SK-N-DZ (cell line): ENCODE measurements at regions not wholly inside any gene's neighbourhood (a gene's known extent, or its start where the extent isn't known, plus 50 kb on each side); places are given as distances from the start of the nearest gene placed in this dataset.

ENCODE experiments used
- DNase-seq: peaks from one replicate; pipeline ENCODE4 v3.0.0-alpha.2; 2015; ENCODE audit warnings: low spot score

DNA sequence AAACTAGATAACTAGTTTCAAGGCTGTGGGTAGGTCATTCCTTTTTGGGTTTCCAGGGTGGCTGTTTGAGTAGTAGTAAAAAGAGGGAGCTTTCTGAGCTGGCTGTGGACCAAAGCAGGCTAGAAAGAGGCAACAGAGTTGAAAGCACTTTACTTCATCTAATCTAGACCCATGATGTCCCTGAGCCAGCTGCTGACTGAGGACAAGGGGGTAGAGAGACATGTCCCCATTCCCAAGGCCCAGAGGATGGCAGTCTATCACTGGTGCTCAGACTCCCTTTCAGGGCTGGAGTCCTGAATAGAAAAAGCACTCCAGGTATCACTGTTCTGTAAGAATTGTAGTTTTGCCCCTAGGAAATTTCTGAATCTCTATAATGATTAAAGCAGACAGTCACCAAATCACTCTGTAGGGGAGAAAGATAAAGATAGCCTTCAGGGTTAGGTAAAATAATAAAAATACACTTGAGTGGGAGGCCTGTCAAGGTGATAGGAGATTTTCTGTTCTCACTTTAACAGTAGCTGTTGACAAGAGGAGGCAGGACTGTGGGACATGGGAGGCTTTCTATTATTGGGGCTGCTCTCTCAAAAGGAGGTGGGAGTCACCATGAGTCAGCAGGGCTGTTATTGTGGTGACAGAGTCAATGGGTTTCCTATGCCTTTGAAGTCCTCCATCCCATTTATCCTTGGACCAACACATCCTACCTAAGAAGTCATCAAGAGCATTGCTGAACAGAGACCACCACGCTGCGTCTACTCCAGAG lies 190.2 kb upstream of the MPHOSPH6 start:
- DNase-seq: no peak

DNA sequence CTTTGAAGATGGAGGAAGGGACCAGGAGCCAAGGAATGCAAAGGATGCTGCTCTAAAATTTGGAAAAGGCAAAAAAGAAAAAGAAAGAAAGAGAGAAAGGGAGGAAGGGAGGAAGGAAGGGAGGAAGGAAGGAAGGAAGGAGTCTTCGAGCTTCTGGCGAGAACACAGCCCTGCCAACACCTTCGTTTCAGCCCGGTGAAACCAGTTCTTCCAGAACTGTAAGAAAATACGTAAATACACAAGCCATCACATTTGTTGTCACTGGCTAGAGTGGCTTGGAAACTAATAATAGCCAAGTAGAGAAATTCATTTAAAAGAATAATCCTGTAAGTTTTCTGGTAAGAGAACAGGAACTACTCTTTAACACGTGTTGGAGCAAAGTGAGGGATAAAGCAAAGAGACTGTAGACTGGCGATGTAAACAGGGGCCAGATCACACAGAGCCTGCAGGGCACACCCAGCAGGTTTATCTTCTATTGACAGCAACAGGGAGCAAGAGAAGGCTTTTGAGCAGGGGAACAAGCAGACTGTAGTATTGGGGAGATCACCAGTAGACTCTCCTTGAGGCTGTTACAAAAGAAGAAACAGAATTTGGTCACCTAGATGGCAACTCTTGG lies 188.7 kb upstream of the MPHOSPH6 start:
- DNase-seq: no peak

DNA sequence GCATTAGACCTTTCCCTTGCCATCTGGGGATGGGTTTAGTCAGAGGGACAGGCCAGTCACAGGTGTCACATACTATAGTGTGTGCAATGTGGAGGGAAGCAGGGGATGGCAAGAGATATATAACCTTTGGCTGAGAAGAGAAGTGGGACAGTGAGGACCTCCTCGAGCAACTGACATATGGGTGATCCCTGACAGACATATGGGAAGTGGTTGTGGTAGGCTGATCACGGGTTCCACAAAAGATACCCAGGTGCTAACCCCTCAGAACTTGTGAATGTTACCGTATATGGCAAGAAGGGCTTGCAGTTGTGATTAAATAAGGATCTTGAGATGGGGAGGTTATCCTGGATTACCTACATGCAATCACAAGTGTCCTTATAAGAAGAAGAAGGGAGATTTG lies 188.1 kb upstream of the MPHOSPH6 start:
- DNase-seq: no peak

DNA sequence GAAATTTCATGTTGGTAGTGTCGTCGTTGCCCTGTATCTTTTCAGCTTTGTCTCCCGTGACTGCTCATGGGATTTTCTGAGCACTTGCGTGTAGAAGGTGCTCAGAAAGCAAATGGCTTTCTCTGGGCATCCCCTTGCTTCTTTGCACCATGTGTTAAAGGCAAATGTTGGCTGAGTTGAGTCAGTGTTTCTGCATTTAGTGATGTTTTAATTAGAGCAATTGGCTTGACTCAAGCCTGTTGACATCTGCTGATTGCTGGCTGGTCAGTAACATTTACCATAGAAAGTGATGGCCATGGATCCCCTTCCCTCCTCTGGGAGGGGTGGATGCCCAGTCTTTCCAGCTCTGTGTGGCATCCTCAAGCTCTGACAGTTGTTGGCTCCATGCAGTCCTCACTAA lies 187.2 kb upstream of the MPHOSPH6 start:
- DNase-seq: no peak

DNA sequence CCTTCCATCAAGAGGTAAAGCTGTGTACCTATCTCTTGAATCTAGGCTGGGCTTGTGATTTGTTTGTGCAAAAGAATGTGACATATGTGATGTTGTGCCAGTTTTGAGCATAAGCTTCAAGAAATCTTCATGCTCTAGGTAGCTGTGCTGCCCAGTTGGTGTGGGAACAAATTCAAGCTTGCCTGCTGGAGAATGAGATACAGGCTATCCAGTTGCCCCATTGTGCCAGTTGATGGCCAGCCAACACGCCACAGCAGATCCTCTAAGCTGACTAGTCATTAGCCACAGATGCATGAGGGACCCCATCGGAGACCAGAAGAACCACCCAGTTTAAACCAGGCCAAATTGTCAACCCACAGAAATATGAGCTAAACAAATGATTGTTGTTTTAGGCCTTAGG lies 180.5 kb upstream of the MPHOSPH6 start:
- no peak for DNase-seq

DNA sequence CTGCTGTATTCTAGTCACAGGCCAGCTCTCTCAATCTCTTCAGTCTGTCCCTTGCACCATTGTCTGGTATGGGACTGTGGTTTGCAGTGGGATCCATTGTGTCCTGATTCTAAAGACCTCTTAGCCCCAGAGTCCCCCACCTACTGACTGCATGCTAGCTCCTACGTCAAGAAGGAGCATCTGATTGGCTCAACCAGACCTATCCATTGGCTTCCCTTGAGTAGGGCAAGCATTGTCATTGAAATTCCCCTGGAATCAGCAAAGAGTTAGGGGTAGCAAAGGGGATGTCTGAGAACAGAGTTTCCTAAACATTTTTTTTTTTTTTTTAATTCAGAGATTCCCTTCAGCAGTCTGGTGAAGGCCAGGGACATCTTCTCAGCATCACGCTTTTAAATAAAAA lies 175.3 kb upstream of the MPHOSPH6 start:
- DNase-seq: no peak

DNA sequence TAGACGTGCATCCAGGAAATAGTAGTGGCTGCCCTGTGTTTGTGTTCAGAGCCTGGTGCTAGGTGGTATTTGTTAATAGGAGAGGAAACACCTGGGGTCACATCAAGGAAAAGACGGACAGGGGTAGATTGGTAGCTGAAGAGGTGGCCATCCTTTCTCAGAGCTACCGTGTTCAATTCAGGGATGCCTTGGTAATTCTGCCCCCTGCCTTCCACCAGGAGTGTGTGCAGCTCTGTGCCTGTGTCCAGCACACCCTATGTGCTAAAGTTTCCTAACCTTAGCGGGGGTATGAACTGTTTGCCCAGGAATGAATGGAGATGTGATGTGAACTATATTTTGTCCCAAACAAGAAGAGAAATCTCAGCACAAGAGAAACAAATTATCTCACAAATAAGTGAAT lies 174.1 kb upstream of the MPHOSPH6 start:
- DNase-seq: no peak

DNA sequence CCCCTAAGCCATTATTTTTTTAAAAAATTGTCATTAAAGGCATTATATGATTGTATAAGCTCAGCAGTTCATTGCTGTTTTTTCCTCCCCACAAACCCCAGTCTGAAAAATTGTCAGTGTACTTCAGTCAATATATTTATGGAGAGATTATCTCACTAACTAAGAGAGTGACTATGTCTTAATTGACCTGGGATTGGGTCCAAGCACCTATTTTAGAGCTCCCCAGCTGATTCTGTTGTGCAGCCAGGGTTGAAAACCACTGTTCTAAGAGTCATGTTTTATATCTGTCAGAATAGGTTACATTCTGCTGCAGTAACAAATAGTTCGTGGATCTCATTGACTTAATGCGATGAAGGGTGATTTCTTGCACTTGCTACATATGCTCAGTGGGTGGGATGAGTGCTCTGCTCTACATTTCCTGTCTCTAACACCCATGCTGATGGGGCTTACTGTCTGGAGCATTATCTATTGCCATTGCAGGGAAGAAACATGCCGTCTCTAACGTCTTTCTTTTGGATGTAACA lies 171.2 kb upstream of the MPHOSPH6 start:
- DNase-seq: no peak

DNA sequence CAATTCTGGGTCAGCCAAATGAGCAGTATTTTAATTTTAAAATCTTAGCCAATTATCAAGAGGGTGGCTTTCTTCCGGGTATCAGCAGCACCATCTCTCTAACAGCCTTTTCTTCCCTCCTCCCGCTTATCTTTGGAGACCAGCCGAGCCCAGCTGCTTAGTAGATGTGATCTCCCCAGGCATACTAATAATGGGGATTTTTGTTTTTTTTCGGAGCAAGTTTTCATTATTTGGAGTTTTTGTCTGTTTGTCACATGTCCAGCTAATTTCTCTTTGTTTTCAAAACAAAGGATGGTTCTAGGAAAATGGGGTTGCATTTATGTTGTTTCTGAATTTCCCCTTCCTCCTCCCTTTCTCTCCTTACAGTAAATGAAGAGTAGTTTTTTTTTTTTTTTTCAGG lies 170.5 kb upstream of the MPHOSPH6 start:
- DNase-seq: no peak

DNA sequence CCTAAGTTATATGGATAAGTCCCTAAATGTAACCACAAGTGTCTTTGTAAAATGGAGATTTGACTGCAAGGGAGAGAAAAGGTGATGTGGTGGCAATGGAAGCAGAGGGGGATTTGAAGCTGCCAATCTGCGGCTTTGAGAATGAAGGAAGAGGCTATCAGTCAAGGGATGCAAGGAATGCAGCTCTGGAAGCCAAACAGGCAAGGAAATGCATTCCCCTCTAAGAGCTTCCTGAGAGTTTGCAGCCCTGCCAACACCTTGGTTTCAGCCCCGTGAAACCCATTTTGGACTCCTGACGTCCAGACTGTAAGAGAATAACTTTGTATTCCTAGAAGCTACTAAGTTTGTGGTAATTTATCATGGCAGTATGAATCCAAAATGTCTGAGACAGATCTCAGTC lies 167.3 kb upstream of the MPHOSPH6 start:
- DNase-seq: no peak

DNA sequence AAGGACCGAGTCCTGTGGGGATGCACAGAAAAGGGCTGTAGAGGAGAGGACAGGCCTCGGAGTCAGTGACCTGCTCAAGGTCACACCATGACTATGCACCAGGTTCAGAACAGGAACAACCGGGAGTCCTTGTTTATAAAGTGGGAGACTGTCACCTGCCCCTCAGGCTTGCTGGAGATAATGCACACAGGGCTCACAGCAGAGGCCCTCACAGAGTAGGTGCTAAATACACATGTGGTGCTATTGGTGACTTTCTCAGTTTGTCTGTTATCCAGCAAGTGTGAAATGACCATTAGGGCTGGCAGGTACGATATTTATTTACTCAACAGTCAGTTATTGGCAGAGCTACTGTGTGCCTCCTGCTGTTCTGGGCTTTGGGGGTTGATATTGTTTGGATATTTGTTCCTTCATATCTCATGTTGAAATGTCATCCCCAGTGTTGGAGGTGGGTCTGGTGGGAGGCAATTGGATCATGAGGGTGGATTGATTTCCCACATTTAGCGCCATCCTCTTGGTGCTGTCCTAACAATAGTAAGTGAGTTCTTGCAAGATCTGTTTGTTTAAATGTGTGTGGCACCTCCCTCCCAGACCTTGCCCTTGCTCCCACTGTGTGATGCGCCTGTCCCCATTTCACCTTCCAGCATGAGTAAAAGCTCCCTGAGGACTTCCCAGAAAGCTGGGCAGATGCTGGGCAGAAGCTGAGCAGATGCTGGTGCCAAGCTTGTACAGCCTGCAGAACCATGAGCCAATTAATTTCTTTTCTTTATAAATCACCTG lies 162.1 kb upstream of the MPHOSPH6 start:
- DNase-seq: no peak

DNA sequence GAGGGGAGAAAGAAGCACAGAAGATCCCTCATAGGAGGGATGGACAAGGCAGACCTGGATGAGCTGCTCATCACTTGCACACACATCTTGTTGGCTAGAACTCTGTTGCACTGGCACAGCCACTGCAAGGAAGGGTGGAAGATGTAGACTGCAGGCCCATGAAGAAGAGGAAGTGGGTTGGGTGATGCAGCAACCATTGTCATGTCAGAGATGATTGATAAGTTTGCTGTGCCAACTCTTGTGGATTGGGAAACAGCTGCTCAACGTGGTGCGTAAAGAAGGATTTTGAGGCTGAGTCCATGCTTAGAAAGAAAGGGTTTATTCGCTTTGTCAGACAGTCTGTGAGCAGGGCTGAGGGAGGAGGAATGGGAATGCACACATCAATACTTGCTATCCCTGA lies 161.4 kb upstream of the MPHOSPH6 start:
- DNase-seq: no peak

DNA sequence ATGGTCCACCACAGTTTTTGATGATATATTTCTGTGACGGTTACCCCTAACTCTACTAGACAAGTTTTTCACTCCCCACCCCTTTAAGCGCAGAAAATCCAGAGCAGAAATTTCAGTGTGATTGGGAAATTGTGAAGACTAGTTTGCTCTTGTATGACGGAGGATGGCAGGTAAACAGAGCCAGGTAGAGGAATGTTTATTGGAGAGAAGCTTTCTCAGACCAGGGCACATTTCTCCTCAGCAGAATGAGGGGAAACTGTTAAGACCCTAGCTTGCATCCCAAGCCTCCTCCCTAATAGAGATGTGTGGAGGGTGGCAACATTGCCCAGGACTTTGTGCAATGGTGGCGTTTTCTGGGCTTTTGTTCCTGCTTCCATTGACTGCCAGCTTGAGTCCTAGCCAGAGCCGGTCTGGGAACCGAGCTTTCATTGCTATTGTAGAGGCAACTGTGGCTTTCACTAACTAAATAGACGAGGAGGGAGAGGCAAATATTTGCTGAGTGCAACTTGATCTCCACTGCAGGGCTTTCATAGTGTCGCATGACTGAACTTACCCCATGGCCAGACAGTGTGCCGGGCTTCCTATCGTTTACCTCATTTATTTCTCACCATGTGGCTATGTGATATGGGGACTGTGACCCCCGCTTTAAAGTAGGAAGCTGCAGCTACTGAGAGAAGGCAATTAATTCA lies 159.6 kb upstream of the MPHOSPH6 start:
- DNase-seq: no peak

DNA sequence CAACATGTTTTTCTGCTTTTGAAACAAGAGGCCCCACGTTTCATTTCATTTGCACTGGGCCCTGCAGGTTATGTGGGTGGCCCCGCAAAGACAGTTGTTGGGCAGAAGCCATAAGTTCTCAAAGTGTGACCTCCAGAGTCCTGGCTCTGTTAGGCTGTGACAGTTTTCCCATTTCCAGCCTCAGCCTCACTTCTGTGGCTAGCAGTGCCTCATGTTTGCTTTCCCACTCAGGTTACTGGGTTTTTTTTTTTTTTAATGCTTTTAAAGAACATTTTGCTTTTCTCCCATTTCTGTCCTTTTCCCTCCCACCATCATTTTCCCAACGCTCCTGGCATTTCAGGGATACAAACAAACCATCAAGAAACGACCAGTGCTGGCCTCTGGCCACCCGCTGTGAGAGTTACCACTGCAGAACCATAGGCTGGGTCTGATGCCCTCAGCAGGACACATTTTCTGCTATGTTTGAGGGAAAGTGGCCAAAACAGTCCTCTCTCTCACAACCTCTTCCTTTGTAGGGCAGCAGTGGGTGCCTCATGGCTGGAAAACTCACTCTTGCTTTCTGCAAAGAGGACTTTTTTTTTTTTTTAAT lies 159.0 kb upstream of the MPHOSPH6 start:
- no peak for DNase-seq

DNA sequence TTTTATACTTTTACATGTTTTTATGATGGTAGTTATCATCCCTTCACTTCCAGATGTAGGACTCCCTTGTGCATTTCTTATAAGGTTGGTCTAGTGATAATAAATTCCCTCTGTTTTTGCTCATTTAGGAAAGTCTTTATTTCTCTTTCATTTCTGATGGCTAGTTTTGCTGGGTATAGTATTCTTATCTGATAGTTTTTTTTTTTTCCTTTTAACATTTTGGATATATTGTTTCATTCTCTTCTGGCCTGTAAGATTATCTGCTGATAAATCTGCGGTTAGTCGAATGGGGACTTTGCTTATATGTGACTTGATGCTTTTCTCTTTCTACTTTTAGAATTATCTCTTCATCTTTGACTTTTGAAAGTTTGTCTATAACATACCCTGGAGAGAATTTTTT lies 153.1 kb upstream of the MPHOSPH6 start:
- no peak for DNase-seq

DNA sequence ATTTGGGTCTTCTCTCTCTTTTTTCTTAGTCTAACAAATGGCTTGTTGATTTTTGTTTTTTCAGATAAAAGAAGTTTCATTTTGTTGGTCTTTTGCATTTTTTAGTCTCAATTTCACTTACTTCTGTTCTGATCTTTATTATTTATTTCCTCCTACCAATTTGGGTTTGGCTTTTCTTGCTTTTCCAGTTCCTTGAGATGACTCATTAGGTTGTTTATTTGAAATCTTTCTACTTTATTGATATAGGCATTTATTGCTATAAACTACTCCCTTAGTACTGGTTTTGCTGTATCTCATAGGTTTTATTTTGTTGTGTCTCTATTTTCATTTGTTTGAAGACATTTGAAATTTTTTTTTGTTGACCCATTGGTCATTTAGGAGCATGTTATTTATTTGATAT lies 152.2 kb upstream of the MPHOSPH6 start:
- DNase-seq: no peak

DNA sequence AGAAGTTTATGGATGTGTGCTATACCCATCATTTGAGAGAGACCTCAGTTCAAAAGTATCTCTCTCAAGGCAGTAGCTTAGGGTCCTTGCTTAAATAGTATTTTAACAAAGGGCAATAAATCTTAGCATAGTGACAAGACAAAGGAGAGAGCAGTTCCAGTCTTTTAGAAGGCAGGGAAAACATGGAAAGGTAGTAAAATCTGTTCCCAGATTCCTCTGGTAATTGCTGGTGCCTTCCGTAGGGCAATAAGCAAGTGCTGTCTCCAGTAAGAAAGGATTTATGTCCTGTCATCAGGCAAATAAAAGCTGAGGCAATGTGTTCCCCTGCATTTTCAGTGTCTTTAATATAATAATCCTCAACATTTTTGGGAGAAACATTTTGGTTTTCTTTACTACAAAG lies 149.0 kb upstream of the MPHOSPH6 start:
- no peak for DNase-seq

DNA sequence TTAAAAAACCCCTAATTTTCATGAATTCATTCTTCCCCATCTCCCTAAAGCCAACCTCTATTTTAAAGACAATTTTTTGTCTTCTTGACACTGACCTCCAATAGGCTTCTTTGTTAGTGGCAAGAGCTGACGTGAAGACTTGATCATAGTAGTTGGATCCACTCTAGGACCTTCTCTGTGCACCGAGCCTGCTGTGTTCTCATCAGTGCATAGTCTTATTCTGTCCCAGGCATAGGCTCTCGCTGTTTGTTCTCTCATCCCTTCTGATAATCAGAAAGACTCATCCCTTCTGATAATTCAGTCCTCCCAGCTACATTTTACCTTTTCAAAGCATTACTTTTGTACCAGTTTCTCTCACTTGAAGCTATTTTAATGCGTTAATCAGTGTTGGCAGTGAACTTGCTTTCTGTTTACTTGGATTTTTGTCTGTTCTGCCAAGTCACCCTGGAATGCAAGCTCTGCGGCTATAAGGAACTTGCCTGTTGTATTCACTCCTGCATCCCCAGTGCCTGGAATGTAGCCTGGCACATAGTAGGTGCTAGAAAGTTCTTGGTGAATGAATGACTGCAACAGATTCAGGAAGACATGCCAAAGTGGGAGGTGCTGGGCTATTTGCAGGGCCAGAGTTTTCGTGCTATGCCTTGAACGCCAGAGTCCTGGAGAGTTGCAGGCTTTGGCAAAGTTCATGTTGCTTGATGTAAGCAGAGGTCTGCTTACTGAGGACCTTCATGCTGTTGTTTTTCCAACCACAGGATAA lies 147.6 kb upstream of the MPHOSPH6 start:
- DNase-seq: no peak

DNA sequence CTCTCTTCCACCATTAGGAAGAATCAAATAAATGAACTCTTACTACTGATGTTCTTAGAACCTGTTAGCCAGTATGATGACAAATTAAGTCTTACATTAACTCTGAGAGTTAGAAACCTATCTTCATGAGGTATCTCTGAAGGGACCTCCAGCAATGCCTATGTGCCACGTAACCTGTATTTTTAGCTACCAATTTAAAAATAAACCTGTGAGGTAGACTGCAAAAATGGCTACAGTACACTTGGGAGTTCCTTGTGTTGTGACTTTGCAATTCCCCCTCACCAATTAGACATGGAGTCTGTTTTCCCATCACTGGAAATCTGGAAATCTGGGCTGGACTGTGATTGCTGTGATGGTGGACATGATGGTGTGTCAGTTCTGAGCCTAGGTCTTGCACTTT lies 143.7 kb upstream of the MPHOSPH6 start:
- DNase-seq: no peak

DNA sequence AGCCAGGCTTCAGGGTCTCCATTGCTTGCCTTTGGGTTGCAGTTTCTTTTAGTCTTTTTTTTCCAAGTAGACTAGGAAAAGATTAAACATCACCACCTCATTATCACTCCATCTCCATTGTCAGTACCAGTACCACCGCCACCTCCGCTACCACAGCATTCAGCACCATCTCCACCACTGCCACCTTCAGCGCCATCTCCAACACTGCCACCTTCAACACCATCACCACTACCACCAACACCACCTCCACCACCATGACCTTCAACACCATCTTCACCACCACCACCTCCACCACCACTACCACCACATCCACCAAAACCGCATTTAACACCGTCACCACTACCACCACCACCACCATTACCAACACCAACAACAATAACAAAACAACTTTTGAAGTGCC lies 141.5 kb upstream of the MPHOSPH6 start:
- DNase-seq: no peak
